Gastrocnemius medialis (tissue), 4 donors: ENCODE measurements at regions not wholly inside any gene's neighbourhood (a gene's known extent, or its start where the extent isn't known, plus 50 kb on each side); places are given as distances from the start of the nearest gene placed in this dataset.

ENCODE experiments used
- ATAC-seq, 2 donors: fragments of 150-250 bp; one replicate each; pipeline ENCODE4 v1.9.1; 2016
- DNase-seq, 2 donors: peaks; one replicate each; pipeline ENCODE4 v3.0.0-alpha.2; 2019
- H3K27ac ChIP-seq, 4 donors: fragments of 200-600 bp; sonication (generic); 1 replicate in 1 of 4; 2 replicates in 3 of 4; pipeline ENCODE4 v1.5.1; 2016 to 2018; ENCODE audit warnings: mild to moderate bottlenecking in 2 of 4, moderate library complexity in 1 of 4
- H3K27me3 ChIP-seq, 3 donors: fragments of 200-600 bp; sonication (generic) in 2 of 3; 1 replicate in 1 of 3; 2 replicates in 2 of 3; pipeline versions ENCODE4 v1.5.1 to v1.6.0; 2016 to 2019; ENCODE audit warnings: mild to moderate bottlenecking in 1 of 3, moderate library complexity in 1 of 3
- H3K36me3 ChIP-seq, 2 donors: fragments of 200-600 bp; sonication (generic) in 1 of 2; one replicate each; pipeline ENCODE4 v1.5.1; 2017 to 2018
- H3K4me1 ChIP-seq, 2 donors: fragments of 200-600 bp; sonication (generic) in 1 of 2; one replicate each; pipeline ENCODE4 v1.5.1; 2016 to 2017; ENCODE audit warnings: mild to moderate bottlenecking in 2 of 2
- H3K4me3 ChIP-seq, 4 donors: fragments of 200-600 bp; sonication (generic) in 3 of 4; 1 replicate in 1 of 4; 2 replicates in 3 of 4; pipeline ENCODE4 v1.5.1; 2016 to 2019; ENCODE audit warnings: mild to moderate bottlenecking in 2 of 4
- H3K9me3 ChIP-seq, 3 donors: fragments of 200-600 bp; sonication (generic) in 2 of 3; 1 replicate in 1 of 3; 2 replicates in 2 of 3; pipeline ENCODE4 v1.5.1; 2016 to 2019
- CTCF ChIP-seq, 5 experiments: fragments of 450-650 bp in 3 of 5; fragments of 200-600 bp in 2 of 5; sonication (generic) in 2 of 5; IDR thresholded peaks in 4 of 5; conservative IDR thresholded peaks in 1 of 5; 1 replicate in 4 of 5; 2 replicates in 1 of 5; pipeline ENCODE4 v1.5.1; 2016 to 2019; ENCODE audit warnings: antibody characterized with exemption in 5 of 5, mild to moderate bottlenecking in 3 of 5, moderate library complexity in 3 of 5
- POLR2A ChIP-seq, 2 donors: fragments of 450-650 bp; IDR thresholded peaks; one replicate each; pipeline ENCODE4 v1.6.1; 2017; ENCODE audit warnings: antibody characterized with exemption in 2 of 2, mild to moderate bottlenecking in 2 of 2, moderate library complexity in 2 of 2
- in situ Hi-C, 4 donors: fragments of 200-750 bp; cut with MboI; loops; one replicate each; pipeline versions ENCODE4 v1.15.0 to v1.8.0; 2017; ENCODE audit warnings: low sequenced_read_pairs in 4 of 4
- intact Hi-C: fragments of 100-400 bp; cut with DNase I; formaldehyde crosslinking; loops from one replicate; pipeline ENCODE4 v1.15.1; 2023; ENCODE audit warnings: low total_unique reads

- no peaks in the 10 kb centered on the region for H3K9me3 ChIP-seq
- no peak overlapping the region for H3K27ac ChIP-seq
- H3K36me3 ChIP-seq, result no peaks in the 10 kb centered on the region
- ATAC-seq (no peak), DNase-seq (no peak)
- TF ChIP-seq CTCF (IDR thresholded peaks at IDR 0.05 in 4 of 5, conservative IDR thresholded peaks at IDR 0.05 in 1 of 5) (no peak), POLR2A (IDR thresholded peaks at IDR 0.05) (no peak)
- H3K4me1 ChIP-seq, result no peaks in the 10 kb centered on the region
- H3K27me3 ChIP-seq, result no peaks in the 10 kb centered on the region
- in situ Hi-C loops, result no loop called here
- H3K4me3 ChIP-seq, result no peak overlapping the region
- intact Hi-C loops, result no loop called here
Measured at GRCh38 chr2:16181741-16182090, 241.4 kb downstream of the MYCN start.

- ATAC-seq, result no peak
Measured at GRCh38 chr2:16181062-16181740, 240.9 kb downstream of the MYCN start.

GRCh38 chr2:16180631-16181030, 240.3 kb downstream of the MYCN start:
- in situ Hi-C loops, result no loop called here
- H3K9me3 ChIP-seq, result no peaks in the 10 kb centered on the region

More at GRCh38 chr2:16181062-16181740, 240.9 kb downstream of the MYCN start:
- intact Hi-C loops, result no loop called here
- Histone ChIP-seq H3K9me3 (no peaks in the 10 kb centered on the region), H3K27me3 (no peaks in the 10 kb centered on the region), H3K4me3 (no peak overlapping the region), H3K4me1 (no peaks in the 10 kb centered on the region), H3K27ac (no peak overlapping the region), H3K36me3 (no peaks in the 10 kb centered on the region)
- in situ Hi-C loops, result no loop called here
- no peak for DNase-seq
- no peak for TF ChIP-seq CTCF (IDR thresholded peaks at IDR 0.05 in 4 of 5, conservative IDR thresholded peaks at IDR 0.05 in 1 of 5)
- TF ChIP-seq POLR2A (IDR thresholded peaks at IDR 0.05), result no peak

GRCh38 chr2:16179701-16180416, 239.5 kb downstream of the MYCN start:
- Histone ChIP-seq H3K9me3 (no peaks in the 10 kb centered on the region), H3K36me3 (no peaks in the 10 kb centered on the region), H3K4me1 (no peaks in the 10 kb centered on the region), H3K4me3 (no peak overlapping the region), H3K27me3 (no peaks in the 10 kb centered on the region), H3K27ac (no peak overlapping the region)
- in situ Hi-C loops (no loop called here), intact Hi-C loops (no loop called here)
- no peak for TF ChIP-seq POLR2A (IDR thresholded peaks at IDR 0.05)
- TF ChIP-seq CTCF (IDR thresholded peaks at IDR 0.05 in 4 of 5, conservative IDR thresholded peaks at IDR 0.05 in 1 of 5), result no peak
- DNase-seq, result no peak
- no peak for ATAC-seq

More at GRCh38 chr2:16180631-16181030, 240.3 kb downstream of the MYCN start:
- Histone ChIP-seq H3K4me3 (no peak overlapping the region), H3K27me3 (no peaks in the 10 kb centered on the region), H3K36me3 (no peaks in the 10 kb centered on the region), H3K27ac (no peak overlapping the region), H3K4me1 (no peaks in the 10 kb centered on the region)
- intact Hi-C loops, result no loop called here
- ATAC-seq, result no peak
- no peak for DNase-seq
- TF ChIP-seq POLR2A (IDR thresholded peaks at IDR 0.05) (no peak), CTCF (IDR thresholded peaks at IDR 0.05 in 4 of 5, conservative IDR thresholded peaks at IDR 0.05 in 1 of 5) (no peak)
